Natural killer cell treated with Interleukin-12 subunit alpha and Interleukin-12 subunit beta and Interleukin-15 and Interleukin-18, amount 100 ng/mL, for 72 hours (primary cell): ENCODE measurements at regions not wholly inside any gene's neighbourhood (a gene's known extent, or its start where the extent isn't known, plus 50 kb on each side); places are given as distances from the start of the nearest gene placed in this dataset.

Experiments used
- ATAC-seq, 2 donors: fragments of 150-1000 bp; cut with Tn5 transposase in 1 of 2; sonication (Bioruptor Pico), chemical (Tn5 transposase) in 1 of 2; 2 replicates each; pipeline ENCODE4 v1.10.0; 2021
- DNase-seq: peaks from one replicate; pipeline ENCODE4 v3.0.0; 2022; ENCODE audit warnings: low spot score
- H3K27ac Mint-ChIP-seq, 2 donors: 1 replicate in 1 of 2; 2 replicates in 1 of 2; pipeline ENCODE4 v1.8.0; 2022; ENCODE audit warnings: mixed read lengths in 2 of 2, mild to moderate bottlenecking in 1 of 2, moderate library complexity in 1 of 2
- H3K27me3 Mint-ChIP-seq, 2 donors: 1 replicate in 1 of 2; 2 replicates in 1 of 2; pipeline ENCODE4 v1.8.0; 2022; ENCODE audit warnings: mixed read lengths in 2 of 2
- H3K36me3 Mint-ChIP-seq: one replicate; pipeline ENCODE4 v1.8.0; 2022; ENCODE audit warnings: mixed read lengths
- H3K4me1 Mint-ChIP-seq, 2 donors: 1 replicate in 1 of 2; 2 replicates in 1 of 2; pipeline ENCODE4 v1.8.0; 2022; ENCODE audit warnings: low read depth in 2 of 2, mixed read lengths in 2 of 2, mild to moderate bottlenecking in 1 of 2
- H3K4me3 Mint-ChIP-seq: one replicate; pipeline ENCODE4 v1.8.0; 2022; ENCODE audit warnings: mixed read lengths
- H3K9me3 Mint-ChIP-seq: 2 replicates; pipeline ENCODE4 v1.8.0; 2022; ENCODE audit warnings: mixed read lengths

- peaks cover 4% of the 10 kb centered on the region for H3K36me3 Mint-ChIP-seq
- H3K27me3 Mint-ChIP-seq = no peaks in the 10 kb centered on the region
- H3K4me1 Mint-ChIP-seq = no peaks in the 10 kb centered on the region
- H3K9me3 Mint-ChIP-seq = peaks cover 20% of the 10 kb centered on the region
- ATAC-seq (no peak), DNase-seq (no peak)
- H3K27ac Mint-ChIP-seq = no peak overlapping the region
- H3K4me3 Mint-ChIP-seq = no peak overlapping the region
Measured at GRCh38 chr12:77599782-77600467, 230.8 kb upstream of the NAV3 start.

- Mint-ChIP-seq H3K27ac (no peak overlapping the region), H3K4me1 (no peaks in the 10 kb centered on the region)
Measured at GRCh38 chr12:77594366-77594765, 236.3 kb upstream of the NAV3 start.

GRCh38 chr12:77592836-77593235, 237.9 kb upstream of the NAV3 start:
- Mint-ChIP-seq H3K4me1 (no peaks in the 10 kb centered on the region), H3K27ac (no peak overlapping the region), H3K4me3 (no peak overlapping the region), H3K27me3 (no peaks in the 10 kb centered on the region), H3K9me3 (peaks cover 6% of the 10 kb centered on the region), H3K36me3 (no peaks in the 10 kb centered on the region)
- no peak for ATAC-seq
- DNase-seq = no peak

More at GRCh38 chr12:77594366-77594765, 236.3 kb upstream of the NAV3 start:
- H3K4me3 Mint-ChIP-seq = no peak overlapping the region
- no peaks in the 10 kb centered on the region for H3K27me3 Mint-ChIP-seq
- no peak for ATAC-seq
- no peaks in the 10 kb centered on the region for H3K36me3 Mint-ChIP-seq
- DNase-seq = no peak
- peaks cover 3% of the 10 kb centered on the region for H3K9me3 Mint-ChIP-seq

- no peaks in the 10 kb centered on the region for H3K4me1 Mint-ChIP-seq
- peaks cover 5% of the 10 kb centered on the region for H3K9me3 Mint-ChIP-seq
- H3K36me3 Mint-ChIP-seq = no peaks in the 10 kb centered on the region
- no peak for ATAC-seq
- no peak overlapping the region for H3K4me3 Mint-ChIP-seq
- no peaks in the 10 kb centered on the region for H3K27me3 Mint-ChIP-seq
- no peak overlapping the region for H3K27ac Mint-ChIP-seq
- no peak for DNase-seq
Measured at GRCh38 chr12:77591959-77592743, 238.5 kb upstream of the NAV3 start.

- peaks cover 4% of the 10 kb centered on the region for H3K9me3 Mint-ChIP-seq
- no peaks in the 10 kb centered on the region for H3K27me3 Mint-ChIP-seq
- no peaks in the 10 kb centered on the region for H3K4me1 Mint-ChIP-seq
- no peak for ATAC-seq
- H3K36me3 Mint-ChIP-seq = no peaks in the 10 kb centered on the region
- H3K4me3 Mint-ChIP-seq = no peak overlapping the region
- H3K27ac Mint-ChIP-seq = no peak overlapping the region
- no peak for DNase-seq
Measured at GRCh38 chr12:77590306-77590705, 240.4 kb upstream of the NAV3 start.

- no peaks in the 10 kb centered on the region for H3K27me3 Mint-ChIP-seq
- H3K9me3 Mint-ChIP-seq = peaks cover 11% of the 10 kb centered on the region
- no peak overlapping the region for H3K4me3 Mint-ChIP-seq
- ATAC-seq (no peak), DNase-seq (no peak)
- no peaks in the 10 kb centered on the region for H3K4me1 Mint-ChIP-seq
- no peaks in the 10 kb centered on the region for H3K36me3 Mint-ChIP-seq
- no peak overlapping the region for H3K27ac Mint-ChIP-seq
Measured at GRCh38 chr12:77584860-77585259, 245.8 kb upstream of the NAV3 start.

GRCh38 chr12:77578466-77579220, 252.1 kb upstream of the NAV3 start:
- DNase-seq = no peak
- Mint-ChIP-seq H3K36me3 (no peaks in the 10 kb centered on the region), H3K27me3 (no peaks in the 10 kb centered on the region), H3K27ac (no peak overlapping the region), H3K4me1 (no peaks in the 10 kb centered on the region), H3K9me3 (peaks cover 7% of the 10 kb centered on the region), H3K4me3 (no peak overlapping the region)
- ATAC-seq = no peak

- ATAC-seq (no peak), DNase-seq (no peak)
- peaks cover 9% of the 10 kb centered on the region for H3K9me3 Mint-ChIP-seq
- H3K27me3 Mint-ChIP-seq = no peaks in the 10 kb centered on the region
- H3K36me3 Mint-ChIP-seq = no peaks in the 10 kb centered on the region
- H3K4me1 Mint-ChIP-seq = no peaks in the 10 kb centered on the region
- H3K27ac Mint-ChIP-seq = no peak overlapping the region
- H3K4me3 Mint-ChIP-seq = no peak overlapping the region
Measured at GRCh38 chr12:77577791-77578190, 252.9 kb upstream of the NAV3 start.

GRCh38 chr12:77575376-77575919, 255.2 kb upstream of the NAV3 start:
- ATAC-seq (no peak), DNase-seq (no peak)
- H3K36me3 Mint-ChIP-seq = no peaks in the 10 kb centered on the region
- peaks cover 11% of the 10 kb centered on the region for H3K9me3 Mint-ChIP-seq
- H3K27ac Mint-ChIP-seq = no peak overlapping the region
- H3K27me3 Mint-ChIP-seq = no peaks in the 10 kb centered on the region
- no peak overlapping the region for H3K4me3 Mint-ChIP-seq
- H3K4me1 Mint-ChIP-seq = no peaks in the 10 kb centered on the region

GRCh38 chr12:77572371-77572770, 258.3 kb upstream of the NAV3 start:
- H3K27ac Mint-ChIP-seq = no peak overlapping the region
- no peaks in the 10 kb centered on the region for H3K27me3 Mint-ChIP-seq
- no peaks in the 10 kb centered on the region for H3K4me1 Mint-ChIP-seq
- ATAC-seq (no peak), DNase-seq (no peak)
- no peaks in the 10 kb centered on the region for H3K36me3 Mint-ChIP-seq
- H3K4me3 Mint-ChIP-seq = no peak overlapping the region
- H3K9me3 Mint-ChIP-seq = peaks cover 12% of the 10 kb centered on the region

- Mint-ChIP-seq H3K27ac (no peak overlapping the region), H3K36me3 (no peaks in the 10 kb centered on the region), H3K4me3 (no peak overlapping the region), H3K27me3 (no peaks in the 10 kb centered on the region), H3K4me1 (no peaks in the 10 kb centered on the region), H3K9me3 (peaks cover 12% of the 10 kb centered on the region)
- ATAC-seq (no peak), DNase-seq (no peak)
Measured at GRCh38 chr12:77571768-77572167, 258.9 kb upstream of the NAV3 start.

- peaks cover 12% of the 10 kb centered on the region for H3K9me3 Mint-ChIP-seq
- no peaks in the 10 kb centered on the region for H3K36me3 Mint-ChIP-seq
- no peaks in the 10 kb centered on the region for H3K4me1 Mint-ChIP-seq
- no peaks in the 10 kb centered on the region for H3K27me3 Mint-ChIP-seq
- ATAC-seq (no peak), DNase-seq (no peak)
- no peak overlapping the region for H3K27ac Mint-ChIP-seq
- no peak overlapping the region for H3K4me3 Mint-ChIP-seq
Measured at GRCh38 chr12:77571127-77571526, 259.6 kb upstream of the NAV3 start.

GRCh38 chr12:77569876-77570275, 260.8 kb upstream of the NAV3 start:
- H3K4me3 Mint-ChIP-seq = no peak overlapping the region
- no peaks in the 10 kb centered on the region for H3K27me3 Mint-ChIP-seq
- H3K9me3 Mint-ChIP-seq = peaks cover 16% of the 10 kb centered on the region
- no peak for ATAC-seq
- DNase-seq = no peak
- H3K27ac Mint-ChIP-seq = no peak overlapping the region
- H3K36me3 Mint-ChIP-seq = no peaks in the 10 kb centered on the region
- H3K4me1 Mint-ChIP-seq = no peaks in the 10 kb centered on the region

- H3K27ac Mint-ChIP-seq = no peak overlapping the region
- peaks cover 18% of the 10 kb centered on the region for H3K9me3 Mint-ChIP-seq
- no peaks in the 10 kb centered on the region for H3K36me3 Mint-ChIP-seq
- H3K4me1 Mint-ChIP-seq = no peaks in the 10 kb centered on the region
- DNase-seq (no peak), ATAC-seq (no peak)
- no peak overlapping the region for H3K4me3 Mint-ChIP-seq
- no peaks in the 10 kb centered on the region for H3K27me3 Mint-ChIP-seq
Measured at GRCh38 chr12:77560714-77561113, 270.0 kb upstream of the NAV3 start.
